NT2/D1 (cell line): ENCODE measurements at regions not wholly inside any gene's neighbourhood (a gene's known extent, or its start where the extent isn't known, plus 50 kb on each side); places are given as distances from the start of the nearest gene placed in this dataset.

ENCODE experiments used
- SUZ12 ChIP-seq: IDR thresholded peaks from 2 replicates; pipeline ENCODE4 v1.6.1; 2011; ENCODE audit not compliant: insufficient read length, insufficient read depth; ENCODE audit errors: extremely low read depth
- ZNF274 ChIP-seq: IDR thresholded peaks from 2 replicates; pipeline ENCODE4 v1.6.1; 2011; ENCODE audit warnings: mild to moderate bottlenecking, low read depth, low read length

- TF ChIP-seq ZNF274 (no peak), SUZ12 (no peak)
Observed at GRCh38 chr6:119647309-119647708, 297.7 kb upstream of the MAN1A1 start.
